GM23248 (cell line): ENCODE measurements at regions not wholly inside any gene's neighbourhood (a gene's known extent, or its start where the extent isn't known, plus 50 kb on each side); places are given as distances from the start of the nearest gene placed in this dataset.

Experiments used
- DNase-seq: peaks from one replicate; pipeline ENCODE4 v3.0.0-alpha.2; 2015
- H2AFZ ChIP-seq: fragments of 200-600 bp; sonication (generic); 2 replicates; pipeline ENCODE4 v1.6.1; 2016; ENCODE audit warnings: antibody characterized with exemption
- H3F3A ChIP-seq: fragments of 200-600 bp; sonication (generic); 2 replicates; pipeline ENCODE4 v1.6.1; 2016; ENCODE audit warnings: mild to moderate bottlenecking, antibody characterized with exemption, mixed run types; ENCODE audit not compliant: insufficient read depth
- H3K27ac ChIP-seq: fragments of 200-600 bp; sonication (generic); 2 replicates; pipeline ENCODE4 v1.5.1; 2016; ENCODE audit warnings: mild to moderate bottlenecking
- H3K27me3 ChIP-seq: fragments of 200-600 bp; sonication (generic); replicated peaks from 2 replicates; pipeline ENCODE4 v1.6.1; 2016; ENCODE audit warnings: mild to moderate bottlenecking; ENCODE audit not compliant: insufficient read depth
- H3K36me3 ChIP-seq: fragments of 200-600 bp; sonication (generic); 2 replicates; pipeline ENCODE4 v1.6.1; 2016; ENCODE audit warnings: low read depth, mild to moderate bottlenecking
- H3K4me1 ChIP-seq: fragments of 200-600 bp; sonication (generic); 2 replicates; pipeline ENCODE4 v1.6.1; 2016; ENCODE audit warnings: mild to moderate bottlenecking; ENCODE audit not compliant: insufficient read depth
- H3K4me2 ChIP-seq: fragments of 200-600 bp; sonication (generic); one replicate; pipeline ENCODE4 v1.6.1; 2016; ENCODE audit warnings: mild to moderate bottlenecking; ENCODE audit not compliant: unreplicated experiment
- H3K4me3 ChIP-seq: fragments of 200-600 bp; sonication (generic); 2 replicates; pipeline ENCODE4 v1.5.1; 2016; ENCODE audit warnings: mild to moderate bottlenecking
- H3K79me2 ChIP-seq: fragments of 200-600 bp; sonication (generic); 2 replicates; pipeline ENCODE4 v1.6.1; 2016; ENCODE audit warnings: mild to moderate bottlenecking; ENCODE audit not compliant: insufficient read depth
- H3K9ac ChIP-seq: fragments of 200-600 bp; sonication (generic); 2 replicates; pipeline ENCODE4 v1.6.1; 2016; ENCODE audit warnings: mild to moderate bottlenecking
- H3K9me2 ChIP-seq: fragments of 200-600 bp; sonication (generic); 2 replicates; pipeline ENCODE4 v1.6.1; 2016; ENCODE audit warnings: mixed run types, mild to moderate bottlenecking, moderate library complexity; ENCODE audit not compliant: insufficient read depth
- H3K9me3 ChIP-seq: fragments of 200-600 bp; sonication (generic); one replicate; pipeline ENCODE4 v1.6.1; 2017; ENCODE audit warnings: low read depth
- H4K20me1 ChIP-seq: fragments of 200-600 bp; sonication (generic); 2 replicates; pipeline ENCODE4 v1.6.0; 2016; ENCODE audit not compliant: insufficient read depth
- EZH2 ChIP-seq: fragments of 200-600 bp; sonication (generic); IDR thresholded peaks from 2 replicates; pipeline ENCODE4 v1.6.1; 2018; ENCODE audit warnings: antibody characterized with exemption, mild to moderate bottlenecking; ENCODE audit not compliant: insufficient read depth, poor library complexity, severe bottlenecking
- EZH2phosphoT487 ChIP-seq: fragments of 200-600 bp; sonication (generic); IDR thresholded peaks from 2 replicates; pipeline ENCODE4 v1.6.1; 2018; ENCODE audit warnings: antibody characterized with exemption, moderate library complexity, mild to moderate bottlenecking, low read depth; ENCODE audit not compliant: insufficient read depth
- WGBS, 2 experiments: methylation state at CpG; one replicate each; pipeline ENCODE4 v1.1.6; 2015 to 2017; ENCODE audit warnings: low lambda C conversion rate in 2 of 2, low coverage in 1 of 2; ENCODE audit errors: missing lambda C conversion rate in 2 of 2; 5-methylcytosine and 5-hydroxymethylcytosine counted together
- in situ Hi-C: fragments of 300-500 bp; cut with MboI; formaldehyde crosslinking; loops from 2 replicates; pipeline ENCODE4 v1.15.0; 2020

- DNase-seq, result peak; percentile 48
- Histone ChIP-seq H3F3A (no peaks in the 10 kb centered on the region), H3K36me3 (no peaks in the 10 kb centered on the region), H3K4me2 (no peak overlapping the region), H3K4me1 (no peaks in the 10 kb centered on the region), H3K79me2 (no peaks in the 10 kb centered on the region), H2AFZ (no peak overlapping the region), H4K20me1 (no peaks in the 10 kb centered on the region), H3K9me2 (no peaks in the 10 kb centered on the region), H3K9me3 (no peaks in the 10 kb centered on the region), H3K27me3 (no peaks in the 10 kb centered on the region), H3K27ac (no peak overlapping the region), H3K9ac (no peak overlapping the region), H3K4me3 (no peak overlapping the region)
- 45 to 51% methylated on average over 5 of the region's 5 CpGs for WGBS, 2 experiments
- TF ChIP-seq EZH2 (no peak), EZH2phosphoT487 (no peak)
- in situ Hi-C loops, result loop anchor here (10.0 kb wide), 1 partner anchor 948 kb away; no protein-coding TSS in a partner anchor
Measured at GRCh38 chr6:40312213-40313015, 274.8 kb downstream of the LRFN2 start.

DNA sequence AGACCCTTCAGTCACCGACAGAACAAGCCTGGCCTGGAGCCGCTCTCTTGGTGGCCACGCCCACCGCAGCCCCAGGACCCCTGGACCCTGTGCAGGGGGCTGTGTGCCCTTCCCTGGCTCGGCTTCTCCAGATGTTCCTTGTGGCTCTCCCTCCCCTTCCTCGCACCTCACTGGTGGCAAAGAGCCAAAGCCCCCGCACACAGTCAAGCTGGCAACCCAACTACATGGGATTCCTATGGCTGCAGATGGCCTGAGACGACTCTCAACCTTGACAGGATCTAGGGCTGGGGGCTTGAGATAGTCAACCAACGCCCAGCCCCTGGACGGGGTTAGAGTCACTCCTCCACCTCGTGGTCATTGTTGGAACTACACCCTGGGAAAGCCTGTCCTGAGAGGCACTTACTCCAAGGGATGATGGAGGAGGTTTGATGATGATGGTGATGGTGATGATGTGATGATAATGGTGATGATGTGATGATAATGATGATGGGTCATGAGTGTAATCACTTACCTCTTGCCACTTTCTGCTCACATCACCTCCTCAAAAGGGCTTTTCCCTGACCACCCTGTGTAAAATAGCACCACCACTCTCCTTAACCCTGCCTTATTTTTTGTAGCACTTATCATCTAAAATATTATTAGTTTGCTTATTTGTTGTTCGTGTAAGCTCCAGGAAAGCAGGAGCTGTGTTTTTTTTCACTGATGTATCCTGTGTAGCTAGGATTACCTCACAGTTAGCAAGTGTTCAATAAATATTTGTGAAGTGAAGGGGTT, 278.4 kb downstream of the LRFN2 start:
- no peak overlapping the region for H3K4me3 ChIP-seq
- no peaks in the 10 kb centered on the region for H3F3A ChIP-seq
- H3K9ac ChIP-seq, result no peak overlapping the region
- no peaks in the 10 kb centered on the region for H3K9me3 ChIP-seq
- H3K9me2 ChIP-seq, result no peaks in the 10 kb centered on the region
- no peaks in the 10 kb centered on the region for H3K79me2 ChIP-seq
- no peaks in the 10 kb centered on the region for H3K27me3 ChIP-seq
- H2AFZ ChIP-seq, result no peak overlapping the region
- WGBS, 2 experiments, result 4 to 6% methylated on average over 12 of the region's 12 CpGs
- no peaks in the 10 kb centered on the region for H4K20me1 ChIP-seq
- H3K27ac ChIP-seq, result no peak overlapping the region
- TF ChIP-seq EZH2 (no peak), EZH2phosphoT487 (no peak)
- H3K4me2 ChIP-seq, result no peak overlapping the region
- peak; percentile 42 for DNase-seq
- in situ Hi-C loops, result no loop called here
- H3K4me1 ChIP-seq, result no peaks in the 10 kb centered on the region
- H3K36me3 ChIP-seq, result no peaks in the 10 kb centered on the region

DNA sequence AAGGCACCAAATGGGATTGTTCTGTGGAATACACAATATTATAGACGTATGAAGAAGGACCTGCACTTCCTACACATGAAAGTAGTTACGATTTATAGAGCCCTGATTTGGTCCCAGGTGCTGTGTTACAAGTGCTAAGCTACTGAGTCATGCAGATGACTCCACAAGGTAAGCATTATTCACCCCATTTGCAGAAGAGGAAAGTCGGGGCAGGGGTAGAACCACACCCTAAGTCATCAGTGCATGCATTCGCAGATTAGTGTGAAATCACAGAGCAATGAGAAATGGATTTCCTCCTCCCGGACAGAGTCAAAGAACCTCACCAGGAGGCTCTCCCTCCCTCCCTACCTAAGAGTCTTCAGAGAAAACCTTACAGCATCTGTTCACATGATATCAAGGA, 279.5 kb downstream of the LRFN2 start:
- H3F3A ChIP-seq, result no peaks in the 10 kb centered on the region
- no peaks in the 10 kb centered on the region for H3K9me2 ChIP-seq
- no peak overlapping the region for H3K4me3 ChIP-seq
- in situ Hi-C loops, result no loop called here
- no peaks in the 10 kb centered on the region for H3K4me1 ChIP-seq
- H2AFZ ChIP-seq, result no peak overlapping the region
- H3K27ac ChIP-seq, result no peak overlapping the region
- H3K9ac ChIP-seq, result no peak overlapping the region
- H3K9me3 ChIP-seq, result no peaks in the 10 kb centered on the region
- no peaks in the 10 kb centered on the region for H4K20me1 ChIP-seq
- H3K79me2 ChIP-seq, result no peaks in the 10 kb centered on the region
- TF ChIP-seq EZH2, result no peak
- no peak for TF ChIP-seq EZH2phosphoT487
- no peak overlapping the region for H3K4me2 ChIP-seq
- H3K27me3 ChIP-seq, result no peaks in the 10 kb centered on the region
- H3K36me3 ChIP-seq, result no peaks in the 10 kb centered on the region
- 51% methylated on average over 5 of the region's 5 CpGs for WGBS, 2 experiments
- no peak for DNase-seq

DNA sequence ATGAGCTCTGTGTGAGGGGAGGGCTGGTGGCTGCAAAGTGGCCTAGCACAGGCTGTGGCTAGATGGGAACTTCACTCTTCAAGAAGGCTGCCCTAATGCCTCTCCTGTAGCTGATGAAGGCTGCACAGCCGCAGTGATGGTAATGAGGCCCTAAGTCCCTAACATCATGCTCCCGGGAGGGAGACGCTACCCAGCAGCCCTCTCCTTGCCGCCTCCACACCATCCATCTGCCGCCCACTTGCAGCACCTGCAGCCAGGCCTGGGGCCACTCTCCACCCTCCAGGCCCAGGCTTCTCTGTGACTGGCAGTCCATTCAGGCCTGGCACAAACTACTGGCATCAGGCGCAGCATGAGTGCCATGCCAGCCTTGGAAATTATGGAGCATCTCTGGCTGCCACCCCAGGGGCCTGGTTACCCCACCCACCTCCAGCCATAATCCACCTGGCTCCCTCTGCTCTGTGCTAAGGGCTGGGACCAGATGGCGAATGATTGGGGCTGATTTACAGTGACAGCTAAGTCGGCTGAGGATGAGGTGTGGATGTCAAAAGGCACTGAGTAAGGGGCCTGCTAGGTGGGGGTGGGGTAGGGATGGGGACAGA, 284.2 kb downstream of the LRFN2 start:
- Histone ChIP-seq H3K79me2 (no peaks in the 10 kb centered on the region), H2AFZ (no peak overlapping the region), H3F3A (no peaks in the 10 kb centered on the region), H3K9me3 (no peaks in the 10 kb centered on the region), H3K9ac (no peak overlapping the region), H3K4me3 (no peak overlapping the region), H4K20me1 (no peaks in the 10 kb centered on the region), H3K36me3 (no peaks in the 10 kb centered on the region), H3K27me3 (no peaks in the 10 kb centered on the region), H3K4me2 (no peak overlapping the region), H3K27ac (no peak overlapping the region), H3K9me2 (no peaks in the 10 kb centered on the region), H3K4me1 (no peaks in the 10 kb centered on the region)
- WGBS, 2 experiments, result 45 to 48% methylated on average over 8 of the region's 8 CpGs
- TF ChIP-seq EZH2, result no peak
- no peak for TF ChIP-seq EZH2phosphoT487
- DNase-seq, result no peak
- in situ Hi-C loops, result no loop called here
